MM.1S (cell line): ENCODE measurements at regions not wholly inside any gene's neighbourhood (a gene's known extent, or its start where the extent isn't known, plus 50 kb on each side); places are given as distances from the start of the nearest gene placed in this dataset.

ENCODE experiments used
- DNase-seq: peaks from one replicate; pipeline ENCODE4 v3.0.0-alpha.2; 2015
- H2AFZ ChIP-seq: fragments of 300-600 bp; sonication (generic); 2 replicates; pipeline ENCODE4 v1.6.0; 2016; ENCODE audit warnings: antibody characterized with exemption, low read length
- H3F3A ChIP-seq: fragments of 300-600 bp; sonication (generic); 2 replicates; pipeline ENCODE4 v1.6.1; 2016; ENCODE audit warnings: mild to moderate bottlenecking, antibody characterized with exemption, low read length, moderate library complexity, mixed read lengths; ENCODE audit not compliant: insufficient read depth
- H3K27ac ChIP-seq: fragments of 300-600 bp; sonication (generic); 2 replicates; pipeline ENCODE4 v1.5.1; 2016; ENCODE audit warnings: mild to moderate bottlenecking, low read length
- H3K27me3 ChIP-seq: fragments of 300-600 bp; sonication (generic); replicated peaks from 2 replicates; pipeline ENCODE4 v1.6.0; 2016; ENCODE audit warnings: low read length; ENCODE audit not compliant: insufficient read depth
- H3K36me3 ChIP-seq: fragments of 300-600 bp; sonication (generic); replicated peaks from 2 replicates; pipeline ENCODE4 v1.6.1; 2016; ENCODE audit warnings: mild to moderate bottlenecking, low read length, mixed read lengths; ENCODE audit not compliant: insufficient read depth
- H3K4me1 ChIP-seq: fragments of 300-600 bp; sonication (generic); 2 replicates; pipeline ENCODE4 v1.6.1; 2016; ENCODE audit warnings: low read length, mixed read lengths
- H3K4me2 ChIP-seq: fragments of 300-600 bp; sonication (generic); 2 replicates; pipeline ENCODE4 v1.6.0; 2016; ENCODE audit warnings: low read depth, low read length
- H3K4me3 ChIP-seq: fragments of 300-600 bp; sonication (generic); 2 replicates; pipeline ENCODE4 v1.5.1; 2016; ENCODE audit warnings: low read length, mixed read lengths
- H3K79me2 ChIP-seq: fragments of 300-600 bp; sonication (generic); 2 replicates; pipeline ENCODE4 v1.6.1; 2016; ENCODE audit warnings: mixed run types, low read length, mixed read lengths
- H3K9ac ChIP-seq: fragments of 300-600 bp; sonication (generic); 2 replicates; pipeline ENCODE4 v1.6.1; 2016; ENCODE audit warnings: low read length, mixed read lengths
- H3K9me2 ChIP-seq: fragments of 300-600 bp; sonication (generic); replicated peaks from 2 replicates; pipeline ENCODE4 v1.6.1; 2016; ENCODE audit warnings: mild to moderate bottlenecking, low read length, mixed read lengths; ENCODE audit not compliant: insufficient read depth
- H3K9me3 ChIP-seq: fragments of 300-600 bp; sonication (generic); replicated peaks from 2 replicates; pipeline ENCODE4 v1.6.1; 2016; ENCODE audit warnings: mild to moderate bottlenecking, low read length, mixed read lengths; ENCODE audit not compliant: insufficient read depth
- H4K20me1 ChIP-seq: fragments of 300-600 bp; sonication (generic); 2 replicates; pipeline ENCODE4 v1.6.1; 2016; ENCODE audit warnings: mild to moderate bottlenecking, low read length, moderate library complexity, mixed read lengths; ENCODE audit not compliant: insufficient read depth
- EZH2 ChIP-seq: fragments of 300-600 bp; sonication (generic); optimal IDR thresholded peaks from 2 replicates; pipeline ENCODE3; 2017; ENCODE audit warnings: low read depth, mild to moderate bottlenecking, antibody characterized with exemption, low read length, mixed read lengths
- EZH2phosphoT487 ChIP-seq: fragments of 300-600 bp; sonication (generic); IDR thresholded peaks from 2 replicates; pipeline ENCODE4 v1.6.1; 2018; ENCODE audit warnings: antibody characterized with exemption, low read length
- TF ChIP-seq, protein P1 (sequence below): fragments of 300-600 bp; sonication (generic); IDR thresholded peaks from 2 replicates; pipeline ENCODE4 v1.5.1; 2016; ENCODE audit warnings: antibody characterized with exemption, low read length, mixed read lengths

DNA sequence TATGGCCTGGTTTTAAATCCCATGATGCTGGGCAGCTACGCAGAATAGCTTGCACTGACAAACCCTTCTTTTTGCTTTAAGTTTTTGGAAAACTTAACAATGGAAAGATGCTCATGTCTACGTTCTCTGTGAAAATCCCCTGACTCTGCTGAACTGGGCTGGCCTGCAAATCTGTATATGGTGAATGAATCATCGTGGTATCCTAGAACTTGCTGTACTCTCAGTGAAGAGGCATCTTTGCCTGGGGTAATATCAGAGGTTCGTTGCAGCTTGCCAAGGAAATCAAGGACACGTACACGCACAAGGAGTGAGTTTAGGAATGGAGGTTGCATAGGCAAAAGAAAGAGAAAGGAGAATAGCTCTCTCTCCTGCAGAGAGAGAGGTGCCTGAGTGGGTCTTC, 382.0 kb upstream of the ADARB2 start:
- TF ChIP-seq, protein P1, sequence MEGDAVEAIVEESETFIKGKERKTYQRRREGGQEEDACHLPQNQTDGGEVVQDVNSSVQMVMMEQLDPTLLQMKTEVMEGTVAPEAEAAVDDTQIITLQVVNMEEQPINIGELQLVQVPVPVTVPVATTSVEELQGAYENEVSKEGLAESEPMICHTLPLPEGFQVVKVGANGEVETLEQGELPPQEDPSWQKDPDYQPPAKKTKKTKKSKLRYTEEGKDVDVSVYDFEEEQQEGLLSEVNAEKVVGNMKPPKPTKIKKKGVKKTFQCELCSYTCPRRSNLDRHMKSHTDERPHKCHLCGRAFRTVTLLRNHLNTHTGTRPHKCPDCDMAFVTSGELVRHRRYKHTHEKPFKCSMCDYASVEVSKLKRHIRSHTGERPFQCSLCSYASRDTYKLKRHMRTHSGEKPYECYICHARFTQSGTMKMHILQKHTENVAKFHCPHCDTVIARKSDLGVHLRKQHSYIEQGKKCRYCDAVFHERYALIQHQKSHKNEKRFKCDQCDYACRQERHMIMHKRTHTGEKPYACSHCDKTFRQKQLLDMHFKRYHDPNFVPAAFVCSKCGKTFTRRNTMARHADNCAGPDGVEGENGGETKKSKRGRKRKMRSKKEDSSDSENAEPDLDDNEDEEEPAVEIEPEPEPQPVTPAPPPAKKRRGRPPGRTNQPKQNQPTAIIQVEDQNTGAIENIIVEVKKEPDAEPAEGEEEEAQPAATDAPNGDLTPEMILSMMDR: no peak
- TF ChIP-seq EZH2 (no peak), EZH2phosphoT487 (no peak)
- H2AFZ ChIP-seq: no peak overlapping the region
- no peaks in the 10 kb centered on the region for H4K20me1 ChIP-seq

DNA sequence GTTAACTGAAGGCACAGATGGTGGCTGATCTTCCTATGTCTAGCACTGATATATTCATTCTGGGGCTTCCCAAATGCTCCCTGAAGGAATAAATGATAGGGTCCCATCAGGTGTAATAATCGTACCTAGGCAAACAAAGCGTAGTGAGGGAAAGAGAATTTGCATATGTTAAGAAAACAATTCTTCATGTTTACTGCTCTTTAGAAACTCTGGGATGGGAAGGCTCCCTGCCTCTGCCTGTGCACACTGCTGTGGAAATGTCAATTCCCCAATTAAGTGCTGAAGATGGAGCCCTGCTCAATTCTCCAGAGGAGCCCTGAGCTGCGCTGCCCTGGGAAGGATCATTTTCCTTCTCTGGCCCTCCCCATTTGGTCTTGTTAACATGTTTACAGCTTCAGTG, 380.9 kb upstream of the ADARB2 start:
- no peaks in the 10 kb centered on the region for H3K9me2 ChIP-seq
- H3F3A ChIP-seq: no peaks in the 10 kb centered on the region
- H3K9ac ChIP-seq: no peak overlapping the region
- no peaks in the 10 kb centered on the region for H3K4me1 ChIP-seq
- no peaks in the 10 kb centered on the region for H3K79me2 ChIP-seq
- no peaks in the 10 kb centered on the region for H4K20me1 ChIP-seq
- no peaks in the 10 kb centered on the region for H3K9me3 ChIP-seq
- DNase-seq: no peak
- no peak overlapping the region for H3K4me3 ChIP-seq
- no peak for TF ChIP-seq EZH2
- TF ChIP-seq, protein P1: no peak
- no peak for TF ChIP-seq EZH2phosphoT487
- no peak overlapping the region for H3K4me2 ChIP-seq
- H3K36me3 ChIP-seq: no peaks in the 10 kb centered on the region
- no peak overlapping the region for H2AFZ ChIP-seq
- H3K27ac ChIP-seq: no peak overlapping the region
- no peaks in the 10 kb centered on the region for H3K27me3 ChIP-seq

More for the DNA sequence above, 382.0 kb upstream of the ADARB2 start:
- no peak overlapping the region for H3K4me3 ChIP-seq
- H3K4me2 ChIP-seq: no peak overlapping the region
- H3K36me3 ChIP-seq: no peaks in the 10 kb centered on the region
- H3K4me1 ChIP-seq: no peaks in the 10 kb centered on the region
- H3K79me2 ChIP-seq: no peaks in the 10 kb centered on the region
- no peaks in the 10 kb centered on the region for H3F3A ChIP-seq
- no peaks in the 10 kb centered on the region for H3K9me2 ChIP-seq
- no peaks in the 10 kb centered on the region for H3K27me3 ChIP-seq
- H3K27ac ChIP-seq: no peak overlapping the region
- no peaks in the 10 kb centered on the region for H3K9me3 ChIP-seq
- H3K9ac ChIP-seq: no peak overlapping the region
- no peak for DNase-seq

DNA sequence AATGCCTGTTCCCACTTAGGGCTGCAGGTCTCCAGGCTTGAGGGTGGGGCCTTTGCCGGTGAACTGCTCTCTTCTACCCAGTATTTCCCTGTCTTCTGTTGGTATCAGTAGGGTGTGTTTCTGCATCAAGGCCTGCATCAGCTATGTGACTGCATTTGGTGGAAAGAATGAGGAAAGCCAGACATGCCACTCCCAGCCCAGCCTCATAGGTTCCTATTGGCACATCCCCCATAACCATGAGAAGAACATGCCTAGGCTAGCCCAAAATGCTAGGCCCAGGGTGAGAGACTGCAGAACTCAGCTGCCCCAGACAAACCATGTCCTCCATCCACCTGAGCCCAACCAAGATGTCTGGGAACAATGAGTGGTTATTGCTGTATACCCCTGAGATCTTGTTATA, 380.3 kb upstream of the ADARB2 start:
- Histone ChIP-seq H2AFZ (no peak overlapping the region), H3K4me3 (no peak overlapping the region), H3K27ac (no peak overlapping the region), H3F3A (no peaks in the 10 kb centered on the region), H4K20me1 (no peaks in the 10 kb centered on the region), H3K4me2 (no peak overlapping the region), H3K79me2 (no peaks in the 10 kb centered on the region), H3K36me3 (no peaks in the 10 kb centered on the region), H3K9me3 (no peaks in the 10 kb centered on the region), H3K9me2 (no peaks in the 10 kb centered on the region), H3K9ac (no peak overlapping the region), H3K4me1 (no peaks in the 10 kb centered on the region), H3K27me3 (no peaks in the 10 kb centered on the region)
- no peak for DNase-seq
- TF ChIP-seq, protein P1: no peak
- no peak for TF ChIP-seq EZH2
- TF ChIP-seq EZH2phosphoT487: no peak
